Gastroesophageal sphincter (tissue), 3 donors: ENCODE measurements at regions not wholly inside any gene's neighbourhood (a gene's known extent, or its start where the extent isn't known, plus 50 kb on each side); places are given as distances from the start of the nearest gene placed in this dataset.

Experiments
- POLR2A ChIP-seq, 2 donors: fragments of 450-650 bp; IDR thresholded peaks; one replicate each; pipeline ENCODE4 v1.6.1; 2017; ENCODE audit warnings: antibody characterized with exemption in 2 of 2, mild to moderate bottlenecking in 2 of 2, moderate library complexity in 1 of 2
- TF ChIP-seq, protein P1 (sequence below), 4 experiments: fragments of 200-600 bp in 2 of 4; fragments of 450-650 bp in 2 of 4; sonication (generic) in 1 of 4; IDR thresholded peaks; one replicate each; pipeline ENCODE4 v1.5.1; 2017 to 2019; ENCODE audit warnings: antibody characterized with exemption in 4 of 4, mild to moderate bottlenecking in 2 of 4, moderate library complexity in 2 of 4

- no peak for TF ChIP-seq POLR2A (IDR thresholded peaks at IDR 0.05)
- TF ChIP-seq, protein P1, sequence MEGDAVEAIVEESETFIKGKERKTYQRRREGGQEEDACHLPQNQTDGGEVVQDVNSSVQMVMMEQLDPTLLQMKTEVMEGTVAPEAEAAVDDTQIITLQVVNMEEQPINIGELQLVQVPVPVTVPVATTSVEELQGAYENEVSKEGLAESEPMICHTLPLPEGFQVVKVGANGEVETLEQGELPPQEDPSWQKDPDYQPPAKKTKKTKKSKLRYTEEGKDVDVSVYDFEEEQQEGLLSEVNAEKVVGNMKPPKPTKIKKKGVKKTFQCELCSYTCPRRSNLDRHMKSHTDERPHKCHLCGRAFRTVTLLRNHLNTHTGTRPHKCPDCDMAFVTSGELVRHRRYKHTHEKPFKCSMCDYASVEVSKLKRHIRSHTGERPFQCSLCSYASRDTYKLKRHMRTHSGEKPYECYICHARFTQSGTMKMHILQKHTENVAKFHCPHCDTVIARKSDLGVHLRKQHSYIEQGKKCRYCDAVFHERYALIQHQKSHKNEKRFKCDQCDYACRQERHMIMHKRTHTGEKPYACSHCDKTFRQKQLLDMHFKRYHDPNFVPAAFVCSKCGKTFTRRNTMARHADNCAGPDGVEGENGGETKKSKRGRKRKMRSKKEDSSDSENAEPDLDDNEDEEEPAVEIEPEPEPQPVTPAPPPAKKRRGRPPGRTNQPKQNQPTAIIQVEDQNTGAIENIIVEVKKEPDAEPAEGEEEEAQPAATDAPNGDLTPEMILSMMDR (IDR thresholded peaks at IDR 0.05), result no peak
Observed at GRCh38 chr6:92469186-92469828, 950.1 kb downstream of the EPHA7 start.
